ENCODE measurements at regions not wholly inside any gene's neighbourhood (a gene's known extent, or its start where the extent isn't known, plus 50 kb on each side); places are given as distances from the start of the nearest gene placed in this dataset.

DNA sequence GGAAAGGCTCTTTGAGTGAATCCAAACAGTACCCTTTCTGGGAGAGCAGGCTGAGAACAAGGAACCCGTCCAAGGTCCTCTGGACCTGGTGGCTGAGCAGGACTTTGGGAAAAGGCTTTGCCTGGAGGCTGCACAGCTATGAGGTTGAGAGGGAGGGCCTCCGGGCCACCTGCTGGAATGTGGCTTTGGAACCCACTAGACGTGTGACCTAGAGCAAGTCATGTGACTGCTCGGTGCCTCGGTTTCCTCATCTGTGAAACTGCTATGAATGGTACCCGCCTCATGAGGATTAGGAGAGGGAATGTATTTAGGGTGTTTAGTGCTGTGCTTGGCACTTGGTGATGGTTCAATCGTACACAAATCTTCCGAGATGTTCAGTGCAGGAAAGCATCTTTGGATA lies 50.4 kb downstream of the HAPSTR1 start:
- no peak for TF ChIP-seq ARID4B (CRISPR knock-in tag; IDR thresholded peaks at IDR 0.05)
- TF ChIP-seq TBL1XR1 (IDR thresholded peaks at IDR 0.05; ENCODE audit: low read length in 2 of 2) = no peak
- TF ChIP-seq, protein P1, sequence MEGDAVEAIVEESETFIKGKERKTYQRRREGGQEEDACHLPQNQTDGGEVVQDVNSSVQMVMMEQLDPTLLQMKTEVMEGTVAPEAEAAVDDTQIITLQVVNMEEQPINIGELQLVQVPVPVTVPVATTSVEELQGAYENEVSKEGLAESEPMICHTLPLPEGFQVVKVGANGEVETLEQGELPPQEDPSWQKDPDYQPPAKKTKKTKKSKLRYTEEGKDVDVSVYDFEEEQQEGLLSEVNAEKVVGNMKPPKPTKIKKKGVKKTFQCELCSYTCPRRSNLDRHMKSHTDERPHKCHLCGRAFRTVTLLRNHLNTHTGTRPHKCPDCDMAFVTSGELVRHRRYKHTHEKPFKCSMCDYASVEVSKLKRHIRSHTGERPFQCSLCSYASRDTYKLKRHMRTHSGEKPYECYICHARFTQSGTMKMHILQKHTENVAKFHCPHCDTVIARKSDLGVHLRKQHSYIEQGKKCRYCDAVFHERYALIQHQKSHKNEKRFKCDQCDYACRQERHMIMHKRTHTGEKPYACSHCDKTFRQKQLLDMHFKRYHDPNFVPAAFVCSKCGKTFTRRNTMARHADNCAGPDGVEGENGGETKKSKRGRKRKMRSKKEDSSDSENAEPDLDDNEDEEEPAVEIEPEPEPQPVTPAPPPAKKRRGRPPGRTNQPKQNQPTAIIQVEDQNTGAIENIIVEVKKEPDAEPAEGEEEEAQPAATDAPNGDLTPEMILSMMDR (IDR thresholded peaks at IDR 0.05 in 2 of 3, conservative IDR thresholded peaks at IDR 0.05 in 1 of 3; ENCODE audit: insufficient read depth in 2 of 3, low read depth in 1 of 3, low read length in 3 of 3) = no peak
- no peak for TF ChIP-seq CHD1 (IDR thresholded peaks at IDR 0.05; ENCODE audit: low read length)
- TF ChIP-seq NKRF (IDR thresholded peaks at IDR 0.05; ENCODE audit: borderline replicate concordance) = no peak
- TF ChIP-seq, protein P2, sequence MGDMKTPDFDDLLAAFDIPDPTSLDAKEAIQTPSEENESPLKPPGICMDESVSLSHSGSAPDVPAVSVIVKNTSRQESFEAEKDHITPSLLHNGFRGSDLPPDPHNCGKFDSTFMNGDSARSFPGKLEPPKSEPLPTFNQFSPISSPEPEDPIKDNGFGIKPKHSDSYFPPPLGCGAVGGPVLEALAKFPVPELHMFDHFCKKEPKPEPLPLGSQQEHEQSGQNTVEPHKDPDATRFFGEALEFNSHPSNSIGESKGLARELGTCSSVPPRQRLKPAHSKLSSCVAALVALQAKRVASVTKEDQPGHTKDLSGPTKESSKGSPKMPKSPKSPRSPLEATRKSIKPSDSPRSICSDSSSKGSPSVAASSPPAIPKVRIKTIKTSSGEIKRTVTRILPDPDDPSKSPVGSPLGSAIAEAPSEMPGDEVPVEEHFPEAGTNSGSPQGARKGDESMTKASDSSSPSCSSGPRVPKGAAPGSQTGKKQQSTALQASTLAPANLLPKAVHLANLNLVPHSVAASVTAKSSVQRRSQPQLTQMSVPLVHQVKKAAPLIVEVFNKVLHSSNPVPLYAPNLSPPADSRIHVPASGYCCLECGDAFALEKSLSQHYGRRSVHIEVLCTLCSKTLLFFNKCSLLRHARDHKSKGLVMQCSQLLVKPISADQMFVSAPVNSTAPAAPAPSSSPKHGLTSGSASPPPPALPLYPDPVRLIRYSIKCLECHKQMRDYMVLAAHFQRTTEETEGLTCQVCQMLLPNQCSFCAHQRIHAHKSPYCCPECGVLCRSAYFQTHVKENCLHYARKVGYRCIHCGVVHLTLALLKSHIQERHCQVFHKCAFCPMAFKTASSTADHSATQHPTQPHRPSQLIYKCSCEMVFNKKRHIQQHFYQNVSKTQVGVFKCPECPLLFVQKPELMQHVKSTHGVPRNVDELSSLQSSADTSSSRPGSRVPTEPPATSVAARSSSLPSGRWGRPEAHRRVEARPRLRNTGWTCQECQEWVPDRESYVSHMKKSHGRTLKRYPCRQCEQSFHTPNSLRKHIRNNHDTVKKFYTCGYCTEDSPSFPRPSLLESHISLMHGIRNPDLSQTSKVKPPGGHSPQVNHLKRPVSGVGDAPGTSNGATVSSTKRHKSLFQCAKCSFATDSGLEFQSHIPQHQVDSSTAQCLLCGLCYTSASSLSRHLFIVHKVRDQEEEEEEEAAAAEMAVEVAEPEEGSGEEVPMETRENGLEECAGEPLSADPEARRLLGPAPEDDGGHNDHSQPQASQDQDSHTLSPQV (IDR thresholded peaks at IDR 0.05) = no peak
- TF ChIP-seq, protein P3, sequence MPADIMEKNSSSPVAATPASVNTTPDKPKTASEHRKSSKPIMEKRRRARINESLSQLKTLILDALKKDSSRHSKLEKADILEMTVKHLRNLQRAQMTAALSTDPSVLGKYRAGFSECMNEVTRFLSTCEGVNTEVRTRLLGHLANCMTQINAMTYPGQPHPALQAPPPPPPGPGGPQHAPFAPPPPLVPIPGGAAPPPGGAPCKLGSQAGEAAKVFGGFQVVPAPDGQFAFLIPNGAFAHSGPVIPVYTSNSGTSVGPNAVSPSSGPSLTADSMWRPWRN (IDR thresholded peaks at IDR 0.05; ENCODE audit: low read depth) = no peak
- no peak for TF ChIP-seq GABPA (tag; conservative IDR thresholded peaks at IDR 0.05; ENCODE audit: low read depth)
- TF ChIP-seq, protein P4, sequence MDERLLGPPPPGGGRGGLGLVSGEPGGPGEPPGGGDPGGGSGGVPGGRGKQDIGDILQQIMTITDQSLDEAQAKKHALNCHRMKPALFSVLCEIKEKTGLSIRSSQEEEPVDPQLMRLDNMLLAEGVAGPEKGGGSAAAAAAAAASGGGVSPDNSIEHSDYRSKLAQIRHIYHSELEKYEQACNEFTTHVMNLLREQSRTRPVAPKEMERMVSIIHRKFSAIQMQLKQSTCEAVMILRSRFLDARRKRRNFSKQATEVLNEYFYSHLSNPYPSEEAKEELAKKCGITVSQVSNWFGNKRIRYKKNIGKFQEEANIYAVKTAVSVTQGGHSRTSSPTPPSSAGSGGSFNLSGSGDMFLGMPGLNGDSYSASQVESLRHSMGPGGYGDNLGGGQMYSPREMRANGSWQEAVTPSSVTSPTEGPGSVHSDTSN (CRISPR knock-in tag; IDR thresholded peaks at IDR 0.05; ENCODE audit: low read depth) = no peak
- TF ChIP-seq, protein P4 (tag; conservative IDR thresholded peaks at IDR 0.05; ENCODE audit: low read depth) = no peak
- no peak for TF ChIP-seq TBP (optimal IDR thresholded peaks at IDR 0.05; ENCODE audit: low read depth, low read length)
- TF ChIP-seq, protein P5, sequence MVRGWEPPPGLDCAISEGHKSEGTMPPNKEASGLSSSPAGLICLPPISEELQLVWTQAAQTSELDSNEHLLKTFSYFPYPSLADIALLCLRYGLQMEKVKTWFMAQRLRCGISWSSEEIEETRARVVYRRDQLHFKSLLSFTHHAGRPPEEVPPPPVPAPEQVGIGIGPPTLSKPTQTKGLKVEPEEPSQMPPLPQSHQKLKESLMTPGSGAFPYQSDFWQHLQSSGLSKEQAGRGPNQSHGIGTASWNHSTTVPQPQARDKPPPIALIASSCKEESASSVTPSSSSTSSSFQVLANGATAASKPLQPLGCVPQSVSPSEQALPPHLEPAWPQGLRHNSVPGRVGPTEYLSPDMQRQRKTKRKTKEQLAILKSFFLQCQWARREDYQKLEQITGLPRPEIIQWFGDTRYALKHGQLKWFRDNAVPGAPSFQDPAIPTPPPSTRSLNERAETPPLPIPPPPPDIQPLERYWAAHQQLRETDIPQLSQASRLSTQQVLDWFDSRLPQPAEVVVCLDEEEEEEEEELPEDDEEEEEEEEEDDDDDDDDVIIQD (CRISPR knock-in tag; IDR thresholded peaks at IDR 0.05) = no peak
